HEK293T (cell line): ENCODE measurements at regions not wholly inside any gene's neighbourhood (a gene's known extent, or its start where the extent isn't known, plus 50 kb on each side); places are given as distances from the start of the nearest gene placed in this dataset.
A peak's percentile ranks its signal among the peaks of the same experiment; 100 is the strongest.

Experiments used
- CTCF ChIA-PET: fragments of 350-600 bp; formaldehyde crosslinking; extraction: SDS; loops from one replicate; lab custom pipeline; 2021; ENCODE audit warnings: antibody characterized with exemption, inconsistent platforms; lab: Yijun Ruan, JAX
- POLR2A ChIA-PET: fragments of 350-600 bp; formaldehyde crosslinking; extraction: SDS; loops from one replicate; lab custom pipeline; 2020; ENCODE audit warnings: antibody characterized with exemption, inconsistent platforms; lab: Yijun Ruan, JAX
- DNase-seq: peaks from one replicate; pipeline ENCODE4 v3.0.0; 2012; ENCODE audit warnings: mixed read lengths; ENCODE audit errors: extremely low spot score
- ARNT ChIP-seq: fragments of 450-650 bp; IDR thresholded peaks from 2 replicates; pipeline ENCODE4 v1.6.1; 2017; ENCODE audit warnings: mild to moderate bottlenecking
- BHLHE40 ChIP-seq: fragments of 450-650 bp; IDR thresholded peaks from 2 replicates; pipeline ENCODE4 v1.6.1; 2016; ENCODE audit warnings: mild to moderate bottlenecking, moderate library complexity, borderline replicate concordance
- CTBP1 ChIP-seq: fragments of 450-650 bp; IDR thresholded peaks from 2 replicates; pipeline ENCODE4 v1.6.1; 2016; ENCODE audit warnings: borderline replicate concordance
- ELF4 ChIP-seq: fragments of 450-650 bp; IDR thresholded peaks from 2 replicates; pipeline ENCODE4 v1.6.1; 2017; ENCODE audit warnings: antibody characterized with exemption
- FOXA1 ChIP-seq: fragments of 450-650 bp; IDR thresholded peaks from 2 replicates; pipeline ENCODE4 v1.6.1; 2016; ENCODE audit warnings: mild to moderate bottlenecking
- FOXK2 ChIP-seq: fragments of 450-650 bp; IDR thresholded peaks from 2 replicates; pipeline ENCODE4 v1.6.1; 2016; ENCODE audit warnings: mild to moderate bottlenecking
- FOXM1 ChIP-seq: fragments of 450-650 bp; IDR thresholded peaks from 2 replicates; pipeline ENCODE4 v1.6.1; 2017; ENCODE audit warnings: mild to moderate bottlenecking, borderline replicate concordance
- HDGF ChIP-seq: fragments of 450-650 bp; IDR thresholded peaks from 2 replicates; pipeline ENCODE4 v1.6.1; 2017; ENCODE audit warnings: antibody characterized with exemption, borderline replicate concordance
- L3MBTL2 ChIP-seq: fragments of 450-650 bp; conservative IDR thresholded peaks from 2 replicates; pipeline ENCODE4 v1.6.1; 2016; ENCODE audit warnings: mild to moderate bottlenecking
- LEF1 ChIP-seq: fragments of 450-650 bp; IDR thresholded peaks from 2 replicates; pipeline ENCODE4 v1.6.1; 2017; ENCODE audit warnings: mild to moderate bottlenecking, borderline replicate concordance
- NFRKB ChIP-seq: fragments of 450-650 bp; IDR thresholded peaks from 2 replicates; pipeline ENCODE4 v1.6.1; 2016; ENCODE audit warnings: mild to moderate bottlenecking, moderate library complexity
- SP1 ChIP-seq: fragments of 450-650 bp; IDR thresholded peaks from 2 replicates; pipeline ENCODE4 v1.6.1; 2017
- SUZ12 ChIP-seq: fragments of 450-650 bp; IDR thresholded peaks from 2 replicates; pipeline ENCODE4 v1.6.1; 2016; ENCODE audit warnings: mild to moderate bottlenecking
- TARDBP ChIP-seq: fragments of 450-650 bp; IDR thresholded peaks from 2 replicates; pipeline ENCODE4 v1.6.1; 2016
- ZNF384 ChIP-seq: fragments of 450-650 bp; IDR thresholded peaks from 2 replicates; pipeline ENCODE4 v1.6.1; 2016
- TF ChIP-seq, protein P1 (sequence below): fragments of 450-650 bp; IDR thresholded peaks from 2 replicates; pipeline ENCODE4 v1.6.1; 2016

DNA sequence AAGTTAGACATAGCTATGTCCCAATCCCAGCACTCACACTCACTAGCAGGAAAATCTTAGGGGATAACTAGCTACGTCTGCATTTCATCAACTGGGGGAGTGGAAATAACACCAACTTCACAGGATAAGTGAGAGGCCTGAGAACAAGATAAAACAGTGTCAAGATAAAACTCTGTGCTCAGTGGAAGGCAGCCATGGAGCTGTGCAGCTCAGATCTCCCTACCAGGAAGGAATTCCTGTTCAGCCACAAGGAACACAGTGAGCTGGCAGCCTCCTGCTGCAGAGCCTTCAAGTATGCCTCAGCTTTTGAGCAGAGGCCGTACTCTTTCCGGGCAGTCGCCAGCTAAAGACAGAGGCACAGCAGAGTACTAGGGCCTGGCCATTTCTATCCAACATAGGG, 115.8 kb upstream of the TOPAZ1 start:
- POLR2A ChIA-PET: no interaction called here
- TF ChIP-seq ARNT (no peak), LEF1 (no peak), FOXM1 (no peak), HDGF (no peak), FOXA1 (no peak), NFRKB (no peak), BHLHE40 (no peak), ELF4 (no peak), TARDBP (no peak), ZNF384 (no peak), L3MBTL2 (no peak)
- DNase-seq: no peak
- CTCF ChIA-PET: no interaction called here

DNA sequence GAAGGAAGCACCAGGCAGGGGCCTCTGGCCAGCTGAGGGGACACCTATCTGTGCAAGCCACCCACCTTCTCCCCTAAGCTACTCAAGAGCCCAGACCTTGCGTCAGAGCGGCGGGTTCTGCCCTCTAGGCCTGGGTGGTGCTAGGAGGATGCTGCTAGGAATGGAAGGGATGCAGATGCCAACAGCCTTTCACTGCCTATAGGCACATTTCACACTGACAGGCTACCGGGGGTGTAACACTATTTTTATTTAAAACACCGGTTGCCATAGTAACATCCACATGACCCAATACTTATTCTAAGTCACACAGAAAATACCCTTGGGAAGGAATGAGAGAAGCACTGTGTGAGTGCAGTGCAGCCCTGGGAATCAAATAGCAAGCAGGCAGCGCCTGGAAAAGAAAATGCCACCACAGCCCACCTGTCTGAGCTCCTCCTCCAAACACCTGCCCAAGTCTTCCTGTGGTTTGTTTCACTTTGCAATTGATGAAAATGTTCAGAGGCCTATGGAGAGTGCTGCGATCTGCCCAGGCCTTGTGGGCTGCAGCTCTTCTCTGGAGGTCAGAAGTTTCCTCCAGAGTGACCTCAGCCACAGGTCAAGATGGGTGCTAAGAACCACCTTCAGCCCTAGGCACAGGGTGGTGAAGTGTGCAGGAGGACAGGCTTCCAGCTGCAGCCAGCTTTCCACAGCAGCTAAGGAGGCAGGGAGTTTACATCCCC, 113.5 kb upstream of the TOPAZ1 start:
- CTCF ChIA-PET: no interaction called here
- no peak for DNase-seq
- no peak for TF ChIP-seq NFRKB
- TF ChIP-seq BHLHE40: no peak
- no peak for TF ChIP-seq LEF1
- TF ChIP-seq, protein P1, sequence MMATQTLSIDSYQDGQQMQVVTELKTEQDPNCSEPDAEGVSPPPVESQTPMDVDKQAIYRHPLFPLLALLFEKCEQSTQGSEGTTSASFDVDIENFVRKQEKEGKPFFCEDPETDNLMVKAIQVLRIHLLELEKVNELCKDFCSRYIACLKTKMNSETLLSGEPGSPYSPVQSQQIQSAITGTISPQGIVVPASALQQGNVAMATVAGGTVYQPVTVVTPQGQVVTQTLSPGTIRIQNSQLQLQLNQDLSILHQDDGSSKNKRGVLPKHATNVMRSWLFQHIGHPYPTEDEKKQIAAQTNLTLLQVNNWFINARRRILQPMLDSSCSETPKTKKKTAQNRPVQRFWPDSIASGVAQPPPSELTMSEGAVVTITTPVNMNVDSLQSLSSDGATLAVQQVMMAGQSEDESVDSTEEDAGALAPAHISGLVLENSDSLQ: no peak
- no peak for TF ChIP-seq FOXM1
- no peak for TF ChIP-seq FOXA1
- no peak for TF ChIP-seq L3MBTL2
- TF ChIP-seq ELF4: no peak
- no peak for TF ChIP-seq SUZ12
- TF ChIP-seq HDGF: no peak
- no peak for TF ChIP-seq ARNT
- TF ChIP-seq ZNF384: no peak
- TF ChIP-seq FOXK2: no peak
- no peak for TF ChIP-seq CTBP1
- TF ChIP-seq TARDBP: no peak
- no peak for TF ChIP-seq SP1
- POLR2A ChIA-PET: no interaction called here

DNA sequence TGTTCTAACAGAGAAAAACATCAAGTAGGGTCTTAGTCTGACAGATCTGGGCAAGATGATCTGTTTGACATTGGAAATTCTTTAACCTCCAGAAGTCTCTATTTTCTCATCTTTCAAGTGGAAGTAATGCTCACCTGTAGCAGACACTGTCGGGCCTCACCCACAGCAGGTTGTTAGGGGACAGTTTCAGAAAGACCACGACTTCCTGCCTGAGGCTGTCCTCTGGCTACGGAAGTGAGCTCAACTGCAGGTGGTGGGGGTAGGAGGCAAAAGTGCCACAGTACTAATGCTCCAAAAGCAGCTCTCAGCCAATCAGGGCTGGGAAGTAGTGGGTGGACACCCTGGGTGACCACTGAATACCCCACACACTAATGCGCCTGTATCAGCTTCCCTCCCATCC, 111.4 kb upstream of the TOPAZ1 start:
- CTCF ChIA-PET: no interaction called here
- TF ChIP-seq SP1: no peak
- no peak for TF ChIP-seq L3MBTL2
- TF ChIP-seq FOXK2: no peak
- POLR2A ChIA-PET: no interaction called here
- DNase-seq: no peak

DNA sequence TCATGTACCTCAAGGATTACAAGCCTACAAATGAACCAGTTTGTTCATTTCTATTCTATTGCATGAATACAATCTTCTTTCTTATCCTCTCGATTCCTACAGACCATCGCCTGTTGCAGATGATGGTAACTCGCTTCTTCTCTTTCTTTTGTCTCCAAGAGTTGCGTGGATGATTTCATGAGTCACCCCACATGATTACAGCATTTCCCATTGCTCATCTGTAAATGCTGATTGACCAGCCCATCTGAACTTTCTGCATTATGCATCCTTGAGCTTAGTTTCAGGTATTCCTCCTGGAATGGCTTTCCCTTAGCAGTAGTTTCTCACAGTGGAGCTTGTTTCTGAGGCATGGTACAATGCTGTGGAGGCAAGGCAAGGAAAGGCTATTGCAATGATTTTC, 109.6 kb upstream of the TOPAZ1 start:
- TF ChIP-seq FOXA1 (no peak), BHLHE40 (no peak), FOXK2 (no peak), SUZ12 (no peak), ZNF384 (no peak), TARDBP (no peak), ELF4 (no peak)
- TF ChIP-seq, protein P1: no peak

DNA sequence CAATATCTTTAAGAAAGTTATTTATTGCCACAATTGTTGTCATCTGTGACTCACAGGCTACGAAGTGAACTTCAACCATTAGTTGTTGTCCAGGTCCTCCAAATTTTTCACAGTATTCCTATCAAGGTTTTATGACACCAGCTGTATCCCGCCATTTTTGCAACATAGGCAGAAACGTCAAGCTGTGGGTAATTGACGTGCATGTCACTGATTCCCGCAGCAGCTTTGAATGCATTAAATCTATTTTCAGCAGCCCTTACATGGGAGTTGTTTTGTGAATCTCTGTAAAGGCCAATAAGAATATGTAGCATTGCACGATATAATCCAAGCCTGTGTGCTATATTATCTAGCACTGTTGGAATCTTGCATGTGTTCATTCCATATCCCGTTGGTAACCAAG, 109.1 kb upstream of the TOPAZ1 start:
- DNase-seq: no peak
- CTCF ChIA-PET: no interaction called here
- POLR2A ChIA-PET: no interaction called here

More for the DNA sequence above, 109.6 kb upstream of the TOPAZ1 start:
- no peak for DNase-seq
- CTCF ChIA-PET: no interaction called here
- POLR2A ChIA-PET: no interaction called here

DNA sequence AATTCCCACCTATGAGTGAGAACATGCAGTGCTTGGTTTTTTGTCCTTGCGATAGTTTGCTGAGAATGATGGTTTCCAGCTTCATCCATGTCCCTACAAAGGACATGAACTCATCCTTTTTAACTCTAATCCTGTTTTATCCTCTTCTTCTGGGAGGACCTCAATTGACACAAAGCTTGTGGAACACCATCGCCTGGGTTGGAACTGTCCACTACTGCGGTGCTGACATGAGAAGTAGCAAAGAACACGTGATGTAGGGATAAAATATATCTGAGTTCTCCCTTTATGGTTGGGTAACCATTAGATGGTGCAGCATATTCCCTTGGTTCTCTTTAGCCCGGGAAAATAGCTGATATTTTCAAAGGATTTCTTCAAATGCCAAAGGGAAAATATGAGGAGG, 105.3 kb upstream of the TOPAZ1 start:
- ChIA-PET CTCF (no interaction called here), POLR2A (no interaction called here)
- TF ChIP-seq FOXK2 (no peak), L3MBTL2 (0 out of 2 replicates have a peak, but pooled peaks have one; percentile 21)
- DNase-seq: no peak

More for the DNA sequence above, 109.1 kb upstream of the TOPAZ1 start:
- TF ChIP-seq NFRKB: no peak
- TF ChIP-seq HDGF: no peak
- no peak for TF ChIP-seq LEF1

DNA sequence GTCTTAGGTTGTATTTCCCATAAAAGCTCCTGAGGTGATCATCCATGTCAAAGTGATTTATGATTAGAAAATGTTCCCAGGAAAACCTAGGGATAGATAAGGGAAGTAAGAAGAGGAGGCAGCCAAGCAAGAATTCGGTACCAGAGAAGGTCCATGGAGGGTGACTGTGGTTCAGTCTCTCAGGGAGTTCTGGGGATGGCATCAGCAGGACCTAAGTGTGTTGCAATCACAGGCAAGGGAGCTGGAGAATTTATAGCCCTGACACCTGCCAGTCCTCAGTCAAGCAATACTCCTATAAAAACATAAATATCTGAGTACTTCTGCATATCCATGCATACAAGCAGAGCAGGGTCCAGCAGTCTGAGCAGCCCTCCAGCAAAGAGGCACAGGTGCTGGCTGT, 95.6 kb upstream of the TOPAZ1 start:
- ChIA-PET CTCF (no interaction called here), POLR2A (no interaction called here)
- no peak for DNase-seq
- TF ChIP-seq, protein P1: peak; percentile 79
- TF ChIP-seq HDGF (no peak), SP1 (no peak)
